A549 (cell line): ENCODE measurements at regions not wholly inside any gene's neighbourhood (a gene's known extent, or its start where the extent isn't known, plus 50 kb on each side); places are given as distances from the start of the nearest gene placed in this dataset.

Source experiments
- ATAC-seq, 2 experiments: fragments of 200-7000 bp in 1 of 2; fragments of >200 bp in 1 of 2; cut with Nextera tagmentation in 1 of 2; cut with Tn5 transposase in 1 of 2; 3 replicates each; pipeline versions ENCODE4 v1.8.0 to v1.9.1; 2018 to 2020; ENCODE audit warnings: mild to moderate bottlenecking in 1 of 2, moderate library complexity in 1 of 2
- CTCF ChIA-PET: fragments of 300-600 bp; sonication (Branson Sonifier 250); formaldehyde crosslinking; extraction: SDS; loops from one replicate; lab custom pipeline; 2021; ENCODE audit warnings: antibody characterized with exemption, inconsistent platforms; lab: Yijun Ruan, JAX
- POLR2A ChIA-PET: fragments of 350-600 bp; formaldehyde crosslinking; extraction: SDS; loops from one replicate; lab custom pipeline; 2021; ENCODE audit warnings: antibody characterized with exemption, inconsistent platforms; lab: Yijun Ruan, JAX
- DNase-seq, 2 experiments: peaks; one replicate each; pipeline versions ENCODE4 v3.0.0 to v3.0.0-alpha.2; 2011 to 2016; ENCODE audit warnings: low read depth in 1 of 2, low spot score in 1 of 2
- FAIRE-seq: peaks from 2 replicates; lab custom pipeline; 2011; peaks lifted over from hg19 to GRCh38; lab: Jason Lieb, UNC
- H3K27ac ChIP-seq, 2 experiments: fragments of >200 bp; sonication (Bioruptor Twin); formaldehyde crosslinking; 3 replicates each; pipeline ENCODE4 v1.5.1; 2016 to 2017
- H3K4me1 ChIP-seq: fragments of >200 bp; sonication (Bioruptor Twin); formaldehyde crosslinking; 3 replicates; pipeline ENCODE4 v1.6.1; 2016
- H3K4me2 ChIP-seq: fragments of >200 bp; sonication (Bioruptor Twin); formaldehyde crosslinking; 3 replicates; pipeline ENCODE4 v1.6.1; 2016
- H3K4me3 ChIP-seq: fragments of >200 bp; sonication (Bioruptor Twin); formaldehyde crosslinking; 3 replicates; pipeline ENCODE4 v1.5.1; 2016
- H3K9me3 ChIP-seq: fragments of >200 bp; sonication (Bioruptor Twin); formaldehyde crosslinking; 3 replicates; pipeline ENCODE4 v1.6.1; 2016
- ATOH8 ChIP-seq: fragments of 250-450 bp; sonication (Bioruptor Pico); IDR thresholded peaks from 2 replicates; pipeline ENCODE4 v1.5.0; 2020; ENCODE audit warnings: low read depth, mild to moderate bottlenecking, moderate library complexity
- CEBPB ChIP-seq, 2 experiments: fragments of >200 bp in 1 of 2; sonication (Bioruptor Twin) in 1 of 2; formaldehyde crosslinking in 1 of 2; IDR thresholded peaks; 2 replicates each; pipeline ENCODE4 v1.6.1; 2012 to 2016
- CTCF ChIP-seq: fragments of >200 bp; sonication (Bioruptor Twin); formaldehyde crosslinking; IDR thresholded peaks from 3 replicates; pipeline ENCODE4 v1.5.1; 2016
- FOSL2 ChIP-seq, 2 experiments: fragments of 450-650 bp in 1 of 2; fragments of >200 bp in 1 of 2; sonication (Bioruptor Twin) in 1 of 2; formaldehyde crosslinking; IDR thresholded peaks; 2 replicates each; pipeline versions ENCODE4 v1.5.0 to v1.6.1; 2016 to 2020; ENCODE audit warnings: mild to moderate bottlenecking in 1 of 2, moderate library complexity in 1 of 2
- GATA3 ChIP-seq: IDR thresholded peaks from 2 replicates; pipeline ENCODE4 v1.6.1; 2012; ENCODE audit warnings: borderline replicate concordance
- HOXA7 ChIP-seq: fragments of 250-450 bp; sonication (Bioruptor Pico); IDR thresholded peaks from 2 replicates; pipeline ENCODE4 v1.5.0; 2020; ENCODE audit warnings: mild to moderate bottlenecking, moderate library complexity
- HOXB5 ChIP-seq: fragments of 250-450 bp; sonication (Bioruptor Pico); IDR thresholded peaks from 2 replicates; pipeline ENCODE4 v1.5.0; 2020; ENCODE audit warnings: mild to moderate bottlenecking, moderate library complexity
- MAZ ChIP-seq: fragments of 150-350 bp; IDR thresholded peaks from 2 replicates; pipeline ENCODE4 v1.6.1; 2014; ENCODE audit warnings: antibody characterized with exemption, low read depth, low read length, borderline replicate concordance
- MYC ChIP-seq: IDR thresholded peaks from 2 replicates; pipeline ENCODE4 v1.6.1; 2012; ENCODE audit warnings: mild to moderate bottlenecking, inconsistent platforms, low read length, improper control_type of control experiment, borderline replicate concordance
- PBX3 ChIP-seq: IDR thresholded peaks from 2 replicates; pipeline ENCODE4 v1.6.1; 2012
- PHF8 ChIP-seq: fragments of 200-600 bp; sonication (generic); IDR thresholded peaks from 2 replicates; pipeline ENCODE4 v1.6.1; 2016; ENCODE audit warnings: low read depth, mild to moderate bottlenecking, antibody characterized with exemption, moderate library complexity, borderline replicate concordance
- POLR2A ChIP-seq: IDR thresholded peaks from 2 replicates; pipeline ENCODE4 v1.6.1; 2012; ENCODE audit warnings: mild to moderate bottlenecking, low read length
- POLR2AphosphoS2 ChIP-seq: conservative IDR thresholded peaks from 2 replicates; pipeline ENCODE4 v1.6.1; 2012; ENCODE audit warnings: low read length, improper control_type of control experiment, inconsistent platforms
- RAD21 ChIP-seq, 2 experiments: fragments of >200 bp in 1 of 2; sonication (Bioruptor Twin) in 1 of 2; formaldehyde crosslinking in 1 of 2; IDR thresholded peaks in 1 of 2; conservative IDR thresholded peaks in 1 of 2; 2 replicates in 1 of 2; 3 replicates in 1 of 2; pipeline ENCODE4 v1.6.1; 2012 to 2018; ENCODE audit warnings: inconsistent platforms in 1 of 2
- REST ChIP-seq: fragments of 200-600 bp; sonication (generic); IDR thresholded peaks from 2 replicates; pipeline ENCODE4 v1.6.1; 2016; ENCODE audit warnings: antibody characterized with exemption, mild to moderate bottlenecking, moderate library complexity
- RNF2 ChIP-seq: fragments of 200-600 bp; sonication (generic); IDR thresholded peaks from 2 replicates; pipeline ENCODE4 v1.6.1; 2016; ENCODE audit warnings: low read depth, mild to moderate bottlenecking, antibody characterized with exemption, moderate library complexity, borderline replicate concordance
- TFCP2L1 ChIP-seq: fragments of 250-450 bp; sonication (Bioruptor Pico); IDR thresholded peaks from 2 replicates; pipeline ENCODE4 v1.5.0; 2021; ENCODE audit warnings: mild to moderate bottlenecking
- TP53 ChIP-seq: fragments of 250-450 bp; sonication (Bioruptor Pico); IDR thresholded peaks from 2 replicates; pipeline ENCODE4 v1.5.0; 2021; ENCODE audit warnings: mild to moderate bottlenecking, moderate library complexity
- ZFP36 ChIP-seq: fragments of 450-650 bp; IDR thresholded peaks from 2 replicates; pipeline ENCODE4 v1.6.1; 2014; ENCODE audit warnings: borderline replicate concordance; ENCODE audit not compliant: partially characterized antibody
- ZNF302 ChIP-seq: fragments of 250-450 bp; sonication (Bioruptor Pico); IDR thresholded peaks from 2 replicates; pipeline ENCODE4 v1.9.0; 2021; ENCODE audit warnings: inconsistent platforms, mild to moderate bottlenecking, moderate library complexity

GRCh38 chr15:62927196-62927595 is 115.4 kb upstream of the TPM1 start:
- ChIA-PET CTCF (interaction anchor here (0.7 to 3.5 kb wide), 18 partner anchors 8 to 185 kb away, joined by 3 to 30 read pairs (median 4); no protein-coding TSS in a partner anchor), POLR2A (interaction anchor here (2.2 kb wide), 1 partner anchor 76 kb away, joined by 7 read pairs; no protein-coding TSS in a partner anchor)
- Histone ChIP-seq H3K4me2 (peak overlapping the region; percentile 68; the same call in 1 of the 3 replicates), H3K9me3 (0 out of 3 replicates have a peak, but pooled peaks cover 7% of the 10 kb centered on the region), H3K27ac (peak overlapping the region; percentile 79 to 89; a peak in 4 of 6 replicates), H3K4me3 (no peak overlapping the region), H3K4me1 (peaks cover 30% of the 10 kb centered on the region)
- no peak for FAIRE-seq
- ATAC-seq = no peak
- TF ChIP-seq TP53 (CRISPR knock-in tag) = no peak
- 0 out of 5 replicates have a peak, but pooled peaks of 1 of the 2 experiments have one; percentile 13 for TF ChIP-seq RAD21 (conservative IDR thresholded peaks at IDR 0.05 in 1 of 2, IDR thresholded peaks at IDR 0.05 in 1 of 2)
- TF ChIP-seq TFCP2L1 = no peak
- TF ChIP-seq PHF8 = no peak
- peak; percentile 37; the same call in 1 of the 2 replicates for TF ChIP-seq GATA3
- no peak for TF ChIP-seq RNF2
- no peak for TF ChIP-seq MAZ
- TF ChIP-seq CTCF = no peak
- no peak; a peak in 1 of 4 replicates for TF ChIP-seq CEBPB (IDR thresholded peaks at IDR 0.05)
- no peak for TF ChIP-seq MYC
- no peak for TF ChIP-seq POLR2AphosphoS2
- TF ChIP-seq POLR2A = no peak
- TF ChIP-seq ZFP36 = no peak
- no peak for TF ChIP-seq HOXA7 (CRISPR knock-in tag)
- no peak for TF ChIP-seq FOSL2 (IDR thresholded peaks at IDR 0.05)
- peak; percentile 47 for TF ChIP-seq FOSL2 (CRISPR knock-in tag; IDR thresholded peaks at IDR 0.05)
- no peak for TF ChIP-seq ZNF302 (CRISPR knock-in tag)
- TF ChIP-seq PBX3 = no peak
- no peak for TF ChIP-seq ATOH8
- no peak for TF ChIP-seq REST
- no peak for TF ChIP-seq HOXB5
- peak in 1 of 2 experiments; percentile 70 for DNase-seq
